ENCODE measurements at regions not wholly inside any gene's neighbourhood (a gene's known extent, or its start where the extent isn't known, plus 50 kb on each side); places are given as distances from the start of the nearest gene placed in this dataset.

DNA sequence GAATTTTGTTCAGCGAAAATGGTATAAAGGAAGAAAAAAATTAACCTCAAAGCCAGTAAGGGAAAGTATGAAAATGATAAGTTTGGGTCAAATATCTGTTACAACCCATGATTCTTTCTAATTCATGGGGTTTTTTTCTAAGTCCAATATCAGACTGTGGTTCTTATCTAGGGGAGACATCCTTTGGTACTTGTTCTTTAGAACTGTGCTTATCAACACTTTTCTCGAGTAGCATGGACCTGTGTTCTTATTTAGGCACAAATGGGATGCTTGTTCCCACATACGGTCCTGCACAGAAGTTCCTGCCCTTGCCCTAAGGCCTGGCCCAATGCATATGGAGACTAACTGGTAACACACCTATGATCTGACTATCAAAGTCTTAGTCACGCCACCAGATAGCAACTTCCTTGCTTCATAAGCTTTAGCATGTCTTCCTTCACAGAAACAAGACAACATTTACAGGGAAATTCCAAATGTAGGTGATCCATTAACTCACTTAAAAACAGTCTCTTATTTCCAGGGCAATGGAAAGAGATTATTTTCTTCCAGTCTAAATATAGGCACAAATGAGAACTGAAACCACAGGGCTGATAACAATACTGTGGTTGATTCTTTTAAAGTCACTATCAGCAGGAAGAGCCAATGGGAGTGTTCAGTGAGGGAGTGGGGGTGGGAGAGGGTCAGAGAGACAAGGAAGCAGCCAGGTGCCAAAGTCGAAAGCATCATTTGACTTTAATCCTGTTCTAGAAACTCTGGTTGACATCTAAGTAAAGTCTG lies 268.8 kb upstream of the ANKRD55 start:
- no peak for TF ChIP-seq EZH2 (IDR thresholded peaks at IDR 0.05; ENCODE audit: borderline replicate concordance, low read depth, low read length, poor library complexity, severe bottlenecking)
- TF ChIP-seq, protein P1, sequence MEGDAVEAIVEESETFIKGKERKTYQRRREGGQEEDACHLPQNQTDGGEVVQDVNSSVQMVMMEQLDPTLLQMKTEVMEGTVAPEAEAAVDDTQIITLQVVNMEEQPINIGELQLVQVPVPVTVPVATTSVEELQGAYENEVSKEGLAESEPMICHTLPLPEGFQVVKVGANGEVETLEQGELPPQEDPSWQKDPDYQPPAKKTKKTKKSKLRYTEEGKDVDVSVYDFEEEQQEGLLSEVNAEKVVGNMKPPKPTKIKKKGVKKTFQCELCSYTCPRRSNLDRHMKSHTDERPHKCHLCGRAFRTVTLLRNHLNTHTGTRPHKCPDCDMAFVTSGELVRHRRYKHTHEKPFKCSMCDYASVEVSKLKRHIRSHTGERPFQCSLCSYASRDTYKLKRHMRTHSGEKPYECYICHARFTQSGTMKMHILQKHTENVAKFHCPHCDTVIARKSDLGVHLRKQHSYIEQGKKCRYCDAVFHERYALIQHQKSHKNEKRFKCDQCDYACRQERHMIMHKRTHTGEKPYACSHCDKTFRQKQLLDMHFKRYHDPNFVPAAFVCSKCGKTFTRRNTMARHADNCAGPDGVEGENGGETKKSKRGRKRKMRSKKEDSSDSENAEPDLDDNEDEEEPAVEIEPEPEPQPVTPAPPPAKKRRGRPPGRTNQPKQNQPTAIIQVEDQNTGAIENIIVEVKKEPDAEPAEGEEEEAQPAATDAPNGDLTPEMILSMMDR (conservative IDR thresholded peaks at IDR 0.05; ENCODE audit: low read depth, low read length) = no peak
- intact Hi-C loops (cut with micrococcal nuclease; ENCODE audit: unreplicated experiment) = no loop called here
- ChIA-PET CTCF (no interaction called here), POLR2A (ENCODE audit: low non-redundant PET) (no interaction called here)
- no peaks in the 10 kb centered on the region for H3K9me3 ChIP-seq (ENCODE audit: low read depth, low read length, poor library complexity, severe bottlenecking)
- no peaks in the 10 kb centered on the region for H3K27me3 ChIP-seq (replicated peaks; ENCODE audit: insufficient read depth, low read depth, low read length, poor library complexity)
- no peak overlapping the region for H3K4me3 ChIP-seq (ENCODE audit: low read depth, low read length, poor library complexity, severe bottlenecking)
- no peak overlapping the region for H3K27ac ChIP-seq (ENCODE audit: low read depth, low read length, poor library complexity, severe bottlenecking)
- H3K4me1 ChIP-seq (ENCODE audit: insufficient read depth, low read length, poor library complexity, severe bottlenecking) = no peaks in the 10 kb centered on the region
- no peaks in the 10 kb centered on the region for H3K36me3 ChIP-seq (ENCODE audit: insufficient read depth, low read length, poor library complexity, severe bottlenecking)
- DNase-seq (ENCODE audit: low spot score) = no peak
- no TSS peak for BruUV-seq (replicated peaks)

- intact Hi-C loops (cut with micrococcal nuclease; ENCODE audit: unreplicated experiment) = no loop called here
- Histone ChIP-seq H3K9me3 (ENCODE audit: low read depth, low read length, poor library complexity, severe bottlenecking) (no peaks in the 10 kb centered on the region), H3K4me3 (ENCODE audit: low read depth, low read length, poor library complexity, severe bottlenecking) (no peak overlapping the region), H3K36me3 (ENCODE audit: insufficient read depth, low read length, poor library complexity, severe bottlenecking) (no peaks in the 10 kb centered on the region), H3K4me1 (ENCODE audit: insufficient read depth, low read length, poor library complexity, severe bottlenecking) (no peaks in the 10 kb centered on the region), H3K27me3 (replicated peaks; ENCODE audit: insufficient read depth, low read depth, low read length, poor library complexity) (no peaks in the 10 kb centered on the region), H3K27ac (ENCODE audit: low read depth, low read length, poor library complexity, severe bottlenecking) (no peak overlapping the region)
- no peak for DNase-seq (ENCODE audit: low spot score)
- ChIA-PET CTCF (no interaction called here), POLR2A (ENCODE audit: low non-redundant PET) (no interaction called here)
- BruUV-seq (replicated peaks) = no TSS peak
- TF ChIP-seq, protein P1 (conservative IDR thresholded peaks at IDR 0.05; ENCODE audit: low read depth, low read length) = no peak
- no peak for TF ChIP-seq EZH2 (IDR thresholded peaks at IDR 0.05; ENCODE audit: borderline replicate concordance, low read depth, low read length, poor library complexity, severe bottlenecking)
Observed at GRCh38 chr5:56499901-56500300, 266.8 kb upstream of the ANKRD55 start.

DNA sequence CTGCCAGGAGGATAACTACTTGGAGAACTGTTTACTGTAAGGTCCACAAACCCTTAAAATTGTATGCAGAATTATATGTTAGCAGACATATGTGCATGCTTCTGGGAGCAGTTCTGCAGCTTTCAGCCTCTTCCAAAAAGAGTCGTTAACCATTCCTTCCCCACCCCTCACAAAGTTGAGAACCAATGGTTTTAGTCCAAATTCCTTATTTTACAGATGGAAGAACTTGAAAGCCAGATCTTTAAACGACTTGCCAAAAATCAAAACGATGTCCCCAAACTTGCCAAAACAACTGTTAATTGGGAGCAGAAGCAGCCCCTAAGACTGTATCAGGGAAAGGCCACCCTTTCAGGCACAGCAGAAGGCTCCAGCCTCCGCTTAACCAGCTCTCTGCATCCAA lies 266.4 kb upstream of the ANKRD55 start:
- no peak for DNase-seq (ENCODE audit: low spot score)
- ChIA-PET CTCF (no interaction called here), POLR2A (ENCODE audit: low non-redundant PET) (no interaction called here)
- Histone ChIP-seq H3K4me3 (ENCODE audit: low read depth, low read length, poor library complexity, severe bottlenecking) (no peak overlapping the region), H3K9me3 (ENCODE audit: low read depth, low read length, poor library complexity, severe bottlenecking) (no peaks in the 10 kb centered on the region), H3K4me1 (ENCODE audit: insufficient read depth, low read length, poor library complexity, severe bottlenecking) (no peaks in the 10 kb centered on the region), H3K27ac (ENCODE audit: low read depth, low read length, poor library complexity, severe bottlenecking) (no peak overlapping the region), H3K27me3 (replicated peaks; ENCODE audit: insufficient read depth, low read depth, low read length, poor library complexity) (no peaks in the 10 kb centered on the region), H3K36me3 (ENCODE audit: insufficient read depth, low read length, poor library complexity, severe bottlenecking) (no peaks in the 10 kb centered on the region)
- no peak for TF ChIP-seq EZH2 (IDR thresholded peaks at IDR 0.05; ENCODE audit: borderline replicate concordance, low read depth, low read length, poor library complexity, severe bottlenecking)
- TF ChIP-seq, protein P1 (conservative IDR thresholded peaks at IDR 0.05; ENCODE audit: low read depth, low read length) = no peak
- intact Hi-C loops (cut with micrococcal nuclease; ENCODE audit: unreplicated experiment) = no loop called here
- no TSS peak for BruUV-seq (replicated peaks)
